ENCODE measurements at regions not wholly inside any gene's neighbourhood (a gene's known extent, or its start where the extent isn't known, plus 50 kb on each side); places are given as distances from the start of the nearest gene placed in this dataset.
"Not testable (repeated sequence)": the region's sequence is repeated elsewhere in the genome, so short reads cannot be mapped to it uniquely, and the experiment has no call there.

- H3K27ac ChIP-seq (ENCODE audit: low read depth in 1 of 2, low read length in 2 of 2) = no peak overlapping the region
- Mint-ChIP-seq H3K36me3 (ENCODE audit: low read depth) (no peaks in the 10 kb centered on the region), H3K27me3 (peaks cover 40% of the 10 kb centered on the region), H3K4me3 (no peak overlapping the region), H3K27ac (no peak overlapping the region), H3K9me3 (no peaks in the 10 kb centered on the region), H3K4me1 (ENCODE audit: low read depth) (no peaks in the 10 kb centered on the region)
- no peaks in the 10 kb centered on the region for H3K9me3 ChIP-seq (ENCODE audit: control insufficient read depth in 1 of 2, insufficient read depth in 1 of 2, low read length in 2 of 2)
- H3K27me3 ChIP-seq (ENCODE audit: control insufficient read depth in 1 of 2, insufficient read depth in 2 of 2, low read length in 2 of 2) = peaks cover 3 to 11% of the 10 kb centered on the region in 2 experiments
- ATAC-seq (ENCODE audit: poor library complexity) = no peak
- CTCF ChIA-PET = no interaction called here
- H3K4me3 ChIP-seq (ENCODE audit: low read length) = no peak overlapping the region
- H3K4me1 ChIP-seq (ENCODE audit: insufficient read depth, low read length) = no peaks in the 10 kb centered on the region
- POLR2A ChIA-PET = no interaction called here
- H3K36me3 ChIP-seq (ENCODE audit: insufficient read depth, low read length) = no peaks in the 10 kb centered on the region
- DNase-seq = no peak
- TF ChIP-seq CTCF (IDR thresholded peaks at IDR 0.05) = no peak
- intact Hi-C loops (cut with DNase I, micrococcal nuclease) = no loop called here
Measured at GRCh38 chr9:90074316-90074962, 469.6 kb downstream of the GADD45G start.

GRCh38 chr9:90077598-90077997 lies 472.8 kb downstream of the GADD45G start:
- H3K4me3 ChIP-seq (ENCODE audit: low read length); CTCF ChIA-PET; H3K9me3 Mint-ChIP-seq; H3K36me3 Mint-ChIP-seq (ENCODE audit: low read depth); H3K4me1 ChIP-seq (ENCODE audit: insufficient read depth, low read length); POLR2A ChIA-PET; intact Hi-C loops (cut with DNase I, micrococcal nuclease); H3K27ac ChIP-seq (ENCODE audit: low read depth in 1 of 2, low read length in 2 of 2); H3K4me1 Mint-ChIP-seq (ENCODE audit: low read depth); H3K27ac Mint-ChIP-seq; H3K4me3 Mint-ChIP-seq; H3K9me3 ChIP-seq (ENCODE audit: control insufficient read depth in 1 of 2, insufficient read depth in 1 of 2, low read length in 2 of 2); DNase-seq; H3K36me3 ChIP-seq (ENCODE audit: insufficient read depth, low read length); ATAC-seq (ENCODE audit: poor library complexity): not testable (repeated sequence)
- H3K27me3 Mint-ChIP-seq = peaks cover 37% of the 10 kb centered on the region
- H3K27me3 ChIP-seq (ENCODE audit: control insufficient read depth in 1 of 2, insufficient read depth in 2 of 2, low read length in 2 of 2) = peaks cover 0 to 21% of the 10 kb centered on the region in 2 experiments

- ATAC-seq (ENCODE audit: poor library complexity) (no peak), DNase-seq (no peak)
- Mint-ChIP-seq H3K27me3 (peaks cover 37% of the 10 kb centered on the region), H3K9me3 (no peaks in the 10 kb centered on the region), H3K4me3 (no peak overlapping the region), H3K4me1 (ENCODE audit: low read depth) (no peaks in the 10 kb centered on the region), H3K36me3 (ENCODE audit: low read depth) (no peaks in the 10 kb centered on the region), H3K27ac (no peak overlapping the region)
- H3K4me1 ChIP-seq (ENCODE audit: insufficient read depth, low read length) = no peaks in the 10 kb centered on the region
- H3K27ac ChIP-seq (ENCODE audit: low read depth in 1 of 2, low read length in 2 of 2) = no peak overlapping the region
- ChIA-PET CTCF (no interaction called here), POLR2A (no interaction called here)
- no peak for TF ChIP-seq CTCF (IDR thresholded peaks at IDR 0.05)
- no peaks in the 10 kb centered on the region for H3K9me3 ChIP-seq (ENCODE audit: control insufficient read depth in 1 of 2, insufficient read depth in 1 of 2, low read length in 2 of 2)
- no peak overlapping the region for H3K4me3 ChIP-seq (ENCODE audit: low read length)
- intact Hi-C loops (cut with DNase I, micrococcal nuclease) = no loop called here
- no peaks in the 10 kb centered on the region for H3K36me3 ChIP-seq (ENCODE audit: insufficient read depth, low read length)
- H3K27me3 ChIP-seq (ENCODE audit: control insufficient read depth in 1 of 2, insufficient read depth in 2 of 2, low read length in 2 of 2) = peaks cover 0 to 18% of the 10 kb centered on the region in 2 experiments
Measured at GRCh38 chr9:90078988-90079421, 474.2 kb downstream of the GADD45G start.

GRCh38 chr9:90085633-90086032 lies 480.8 kb downstream of the GADD45G start:
- H3K4me1 ChIP-seq (ENCODE audit: insufficient read depth, low read length) = no peaks in the 10 kb centered on the region
- Mint-ChIP-seq H3K27ac (no peak overlapping the region), H3K4me3 (no peak overlapping the region), H3K4me1 (ENCODE audit: low read depth) (no peaks in the 10 kb centered on the region), H3K9me3 (no peaks in the 10 kb centered on the region), H3K27me3 (peaks cover 6% of the 10 kb centered on the region), H3K36me3 (ENCODE audit: low read depth) (no peaks in the 10 kb centered on the region)
- ATAC-seq (ENCODE audit: poor library complexity) (no peak), DNase-seq (no peak)
- CTCF ChIA-PET = no interaction called here
- H3K9me3 ChIP-seq (ENCODE audit: control insufficient read depth in 1 of 2, insufficient read depth in 1 of 2, low read length in 2 of 2) = no peaks in the 10 kb centered on the region
- H3K4me3 ChIP-seq (ENCODE audit: low read length) = no peak overlapping the region
- POLR2A ChIA-PET = no interaction called here
- intact Hi-C loops (cut with DNase I, micrococcal nuclease) = no loop called here
- no peaks in the 10 kb centered on the region for H3K36me3 ChIP-seq (ENCODE audit: insufficient read depth, low read length)
- no peak for TF ChIP-seq CTCF (IDR thresholded peaks at IDR 0.05)
- H3K27ac ChIP-seq (ENCODE audit: low read depth in 1 of 2, low read length in 2 of 2) = no peak overlapping the region
- peaks cover 0 to under 1% of the 10 kb centered on the region in 2 experiments for H3K27me3 ChIP-seq (ENCODE audit: control insufficient read depth in 1 of 2, insufficient read depth in 2 of 2, low read length in 2 of 2)

All from CD4-positive, alpha-beta T cell (primary cell).